Hepatocyte (in vitro differentiated cells): ENCODE measurements at regions not wholly inside any gene's neighbourhood (a gene's known extent, or its start where the extent isn't known, plus 50 kb on each side); places are given as distances from the start of the nearest gene placed in this dataset.

ENCODE experiments used
- DNase-seq: peaks from one replicate; pipeline ENCODE4 v3.0.0-alpha.2; 2016; ENCODE audit warnings: low spot score
- H2AFZ ChIP-seq: fragments of 200-600 bp; sonication (generic); 2 replicates; pipeline ENCODE4 v1.6.0; 2016; ENCODE audit warnings: antibody characterized with exemption, mild to moderate bottlenecking
- H3K27ac ChIP-seq: fragments of 200-600 bp; sonication (generic); 2 replicates; pipeline ENCODE4 v1.5.1; 2016; ENCODE audit warnings: mild to moderate bottlenecking
- H3K27me3 ChIP-seq: fragments of 200-600 bp; sonication (generic); 2 replicates; pipeline ENCODE4 v1.6.1; 2016
- H3K36me3 ChIP-seq: fragments of 200-600 bp; sonication (generic); replicated peaks from 2 replicates; pipeline ENCODE4 v1.5.1; 2016; ENCODE audit warnings: low read depth; ENCODE audit not compliant: insufficient read depth
- H3K4me1 ChIP-seq: fragments of 200-600 bp; sonication (generic); 2 replicates; pipeline ENCODE4 v1.5.1; 2016; ENCODE audit warnings: mild to moderate bottlenecking, moderate library complexity; ENCODE audit not compliant: insufficient read depth
- H3K4me2 ChIP-seq: fragments of 200-600 bp; sonication (generic); 2 replicates; pipeline ENCODE4 v1.6.0; 2016
- H3K4me3 ChIP-seq: fragments of 200-600 bp; sonication (generic); 2 replicates; pipeline ENCODE4 v1.5.1; 2016; ENCODE audit warnings: mild to moderate bottlenecking
- H3K79me2 ChIP-seq: fragments of 200-600 bp; sonication (generic); 2 replicates; pipeline ENCODE4 v1.6.0; 2017; ENCODE audit warnings: mild to moderate bottlenecking
- H3K9me2 ChIP-seq: fragments of 200-600 bp; sonication (generic); replicated peaks from 2 replicates; pipeline ENCODE4 v1.6.0; 2017; ENCODE audit warnings: mild to moderate bottlenecking; ENCODE audit not compliant: insufficient read depth
- H3K9me3 ChIP-seq: fragments of 200-600 bp; sonication (generic); 2 replicates; pipeline ENCODE4 v1.5.1; 2016; ENCODE audit warnings: low read depth, mild to moderate bottlenecking
- H4K20me1 ChIP-seq: fragments of 200-600 bp; sonication (generic); 2 replicates; pipeline ENCODE4 v1.6.0; 2016; ENCODE audit warnings: mild to moderate bottlenecking; ENCODE audit not compliant: insufficient read depth, poor library complexity, severe bottlenecking
- CTCF ChIP-seq: fragments of 200-600 bp; sonication (generic); IDR thresholded peaks from 2 replicates; pipeline ENCODE4 v1.5.1; 2016; ENCODE audit warnings: antibody characterized with exemption, mild to moderate bottlenecking; ENCODE audit not compliant: poor library complexity
- EZH2 ChIP-seq: fragments of 200-600 bp; sonication (generic); IDR thresholded peaks from 2 replicates; pipeline ENCODE4 v1.6.1; 2016; ENCODE audit warnings: antibody characterized with exemption, mild to moderate bottlenecking, borderline replicate concordance
- EZH2phosphoT487 ChIP-seq: fragments of 200-600 bp; sonication (generic); IDR thresholded peaks from one replicate; pipeline ENCODE4 v1.6.1; 2018; ENCODE audit warnings: antibody characterized with exemption, mild to moderate bottlenecking, low read depth, moderate library complexity; ENCODE audit not compliant: unreplicated experiment, severe bottlenecking
- WGBS: methylation state at CpG from one replicate; pipeline ENCODE4 v1.1.6; 2016; ENCODE audit warnings: low lambda C conversion rate; ENCODE audit errors: missing lambda C conversion rate; 5-methylcytosine and 5-hydroxymethylcytosine counted together

GRCh38 chrX:141975839-141976238, 72.1 kb downstream of the MAGEC1 start:
- Histone ChIP-seq H3K4me1 (no peaks in the 10 kb centered on the region), H3K9me2 (no peaks in the 10 kb centered on the region), H3K9me3 (no peaks in the 10 kb centered on the region), H3K4me2 (no peak overlapping the region), H3K36me3 (no peaks in the 10 kb centered on the region), H3K4me3 (no peak overlapping the region), H4K20me1 (no peaks in the 10 kb centered on the region), H3K27me3 (no peaks in the 10 kb centered on the region), H3K79me2 (no peaks in the 10 kb centered on the region), H2AFZ (no peak overlapping the region), H3K27ac (no peak overlapping the region)
- no peak for DNase-seq
- WGBS = 64% methylated on average over 3 of the region's 3 CpGs
- TF ChIP-seq EZH2phosphoT487 = no peak
- TF ChIP-seq EZH2 = no peak
- no peak for TF ChIP-seq CTCF

- no peak overlapping the region for H2AFZ ChIP-seq
- H3K27me3 ChIP-seq = no peaks in the 10 kb centered on the region
- no peaks in the 10 kb centered on the region for H4K20me1 ChIP-seq
- H3K27ac ChIP-seq = no peak overlapping the region
- no peak for TF ChIP-seq CTCF
- TF ChIP-seq EZH2phosphoT487 = no peak
- no peak for TF ChIP-seq EZH2
- no peak overlapping the region for H3K4me3 ChIP-seq
- no peak overlapping the region for H3K4me2 ChIP-seq
- DNase-seq = no peak
- no peaks in the 10 kb centered on the region for H3K9me2 ChIP-seq
- no peaks in the 10 kb centered on the region for H3K9me3 ChIP-seq
- no peaks in the 10 kb centered on the region for H3K4me1 ChIP-seq
- no peaks in the 10 kb centered on the region for H3K36me3 ChIP-seq
- H3K79me2 ChIP-seq = no peaks in the 10 kb centered on the region
These were observed 66.0 kb downstream of the MAGEC1 start for GRCh38 chrX:141969706-141970105.

GRCh38 chrX:141960578-141960977, 56.9 kb downstream of the MAGEC1 start:
- Histone ChIP-seq H3K9me2 (no peaks in the 10 kb centered on the region), H3K79me2 (no peaks in the 10 kb centered on the region)
- WGBS = 81% methylated on average over 4 of the region's 4 CpGs

More at GRCh38 chrX:141960578-141960977, 56.9 kb downstream of the MAGEC1 start:
- Histone ChIP-seq H3K36me3 (no peaks in the 10 kb centered on the region), H3K4me3 (no peak overlapping the region), H4K20me1 (no peaks in the 10 kb centered on the region), H2AFZ (no peak overlapping the region), H3K4me1 (no peaks in the 10 kb centered on the region), H3K4me2 (no peak overlapping the region), H3K9me3 (no peaks in the 10 kb centered on the region), H3K27me3 (no peaks in the 10 kb centered on the region), H3K27ac (no peak overlapping the region)
- TF ChIP-seq EZH2phosphoT487 = no peak
- TF ChIP-seq CTCF = no peak
- TF ChIP-seq EZH2 = no peak
- DNase-seq = no peak
